ENCODE measurements at regions not wholly inside any gene's neighbourhood (a gene's known extent, or its start where the extent isn't known, plus 50 kb on each side); places are given as distances from the start of the nearest gene placed in this dataset.

GRCh38 chr5:68459093-68459809 is 243.7 kb downstream of the PIK3R1 start:
- TF ChIP-seq SMARCE1 (IDR thresholded peaks at IDR 0.05) (no peak), SREBF2 (CRISPR knock-in tag; IDR thresholded peaks at IDR 0.05) (no peak), E2F5 (CRISPR knock-in tag; IDR thresholded peaks at IDR 0.05) (no peak), ZNF318 (IDR thresholded peaks at IDR 0.05; ENCODE audit: borderline replicate concordance in 1 of 2, low read depth in 1 of 2) (no peak), SAP30 (IDR thresholded peaks at IDR 0.05; ENCODE audit: borderline replicate concordance, insufficient read depth, low read depth, low read length, poor library complexity, severe bottlenecking) (no peak), ZNF175 (CRISPR knock-in tag; IDR thresholded peaks at IDR 0.05; ENCODE audit: low read depth) (no peak)

All from K562 (cell line).